ENCODE measurements at regions not wholly inside any gene's neighbourhood (a gene's known extent, or its start where the extent isn't known, plus 50 kb on each side); places are given as distances from the start of the nearest gene placed in this dataset.

DNA sequence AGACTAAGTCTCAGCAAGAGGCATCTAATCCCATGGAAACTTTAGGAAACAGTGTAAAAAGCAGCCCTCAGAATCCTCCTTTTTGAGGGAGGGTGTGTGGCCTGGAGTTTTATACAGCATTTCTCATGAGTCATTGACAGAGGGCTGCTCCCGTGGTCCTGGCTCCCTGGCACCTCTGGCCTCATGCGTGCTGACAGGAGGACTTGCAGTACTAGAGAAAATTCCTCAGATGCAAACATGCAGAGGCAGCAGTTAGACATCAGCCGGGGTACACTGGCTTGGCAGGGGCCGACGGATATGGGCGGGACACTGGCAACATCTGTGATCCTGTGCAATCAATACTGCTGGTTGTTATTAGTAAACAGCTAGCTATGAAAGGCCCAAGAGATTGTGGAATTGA, 925.1 kb upstream of the CELF2 start:
- no peak for DNase-seq (ENCODE audit: low read depth in 2 of 2)

DNA sequence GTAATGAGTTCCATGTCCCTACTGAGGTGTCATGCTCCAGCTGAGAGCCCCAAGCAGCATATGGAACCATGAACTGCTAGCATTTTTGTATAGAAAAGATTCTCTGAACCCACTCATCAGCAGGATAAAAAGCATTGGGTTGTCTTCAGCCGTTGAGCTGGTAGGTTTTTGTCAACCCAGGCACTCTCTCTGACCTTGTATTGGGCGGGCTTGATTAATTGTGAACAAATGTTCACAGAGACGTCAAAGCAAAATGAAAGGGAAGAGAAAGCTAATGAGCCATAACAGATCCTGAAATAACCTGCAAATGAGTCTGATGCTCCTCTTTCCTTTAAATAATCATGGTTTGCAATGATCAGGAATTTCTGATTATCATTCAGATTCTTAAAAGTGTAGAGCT, 924.7 kb upstream of the CELF2 start:
- DNase-seq (ENCODE audit: low read depth in 2 of 2), result no peak

DNA sequence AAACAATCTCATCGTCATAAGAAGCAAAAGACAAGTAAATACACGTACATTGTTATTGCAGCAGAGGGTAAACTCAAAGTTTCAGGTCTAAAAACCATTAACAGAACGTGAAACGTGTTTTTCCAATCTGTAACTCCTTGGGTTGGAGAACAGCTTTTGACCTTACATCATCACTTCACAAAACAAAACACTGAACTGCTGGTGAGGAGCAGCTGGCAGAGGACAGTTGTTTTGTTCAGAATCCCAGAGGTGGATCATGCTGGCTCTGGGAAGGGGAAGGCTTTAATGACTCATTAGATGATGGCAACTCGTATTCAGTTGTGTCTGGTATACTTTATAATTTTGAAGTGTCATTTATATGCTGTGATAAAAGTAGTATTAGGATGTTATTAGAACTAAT, 923.0 kb upstream of the CELF2 start:
- DNase-seq (ENCODE audit: low read depth in 2 of 2), result no peak

DNA sequence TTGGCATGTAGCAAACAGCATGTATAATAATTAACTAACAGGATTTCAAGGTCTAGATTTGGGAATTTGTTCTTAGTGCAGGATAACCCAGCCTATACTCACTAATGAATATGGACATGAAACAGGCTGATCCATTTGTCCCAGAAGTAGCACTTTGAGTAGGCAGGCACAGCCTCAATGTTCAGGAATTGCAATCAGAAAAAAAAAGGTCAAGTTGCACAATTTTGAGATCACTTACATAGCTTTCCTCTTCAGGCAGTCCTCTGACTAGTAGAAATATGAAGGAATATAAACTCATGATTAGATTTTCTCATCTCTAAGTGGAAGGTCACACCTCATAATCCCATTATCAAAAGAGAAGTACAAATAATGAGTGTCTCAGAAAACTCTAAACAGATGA, 921.4 kb upstream of the CELF2 start:
- DNase-seq (ENCODE audit: low read depth in 2 of 2), result no peak

DNA sequence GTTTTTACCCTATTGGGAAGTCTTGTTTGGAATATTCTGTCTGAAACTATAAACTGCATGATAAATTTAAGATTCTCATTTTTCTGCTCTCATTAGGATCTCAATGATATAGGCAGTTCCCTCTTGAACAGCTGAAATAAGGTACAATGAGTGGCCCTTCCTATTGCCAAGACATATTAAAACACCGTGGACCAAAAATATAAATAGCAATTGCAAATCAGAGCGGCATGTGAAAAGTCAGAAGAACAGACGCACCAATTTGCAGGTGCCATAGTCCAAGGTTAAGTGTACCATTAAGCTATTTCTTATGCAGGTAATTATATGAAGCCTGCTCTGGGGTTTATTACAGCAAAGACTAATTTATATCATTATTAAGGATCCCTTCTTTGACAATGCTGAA, 920.8 kb upstream of the CELF2 start:
- no peak for DNase-seq (ENCODE audit: low read depth in 2 of 2)

DNA sequence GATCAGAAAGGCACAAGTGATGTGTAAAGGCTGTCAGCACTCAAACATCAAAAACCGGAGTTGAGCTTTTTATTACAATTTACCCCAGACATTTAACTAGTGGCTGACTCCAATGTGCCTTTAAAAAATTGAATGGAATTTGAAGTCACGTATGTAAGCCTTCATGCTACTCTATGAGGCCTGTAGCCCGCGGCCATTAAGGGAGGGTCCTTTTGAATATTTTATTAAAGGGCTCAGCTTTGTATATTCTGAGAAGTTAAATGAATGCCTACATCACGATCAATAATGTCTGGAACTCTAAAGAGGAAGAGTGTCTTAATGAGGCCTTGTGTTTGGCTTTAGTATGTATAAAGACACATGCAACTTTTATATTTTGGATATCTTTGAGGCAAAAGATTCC, 916.6 kb upstream of the CELF2 start:
- DNase-seq (ENCODE audit: low read depth in 2 of 2), result no peak

DNA sequence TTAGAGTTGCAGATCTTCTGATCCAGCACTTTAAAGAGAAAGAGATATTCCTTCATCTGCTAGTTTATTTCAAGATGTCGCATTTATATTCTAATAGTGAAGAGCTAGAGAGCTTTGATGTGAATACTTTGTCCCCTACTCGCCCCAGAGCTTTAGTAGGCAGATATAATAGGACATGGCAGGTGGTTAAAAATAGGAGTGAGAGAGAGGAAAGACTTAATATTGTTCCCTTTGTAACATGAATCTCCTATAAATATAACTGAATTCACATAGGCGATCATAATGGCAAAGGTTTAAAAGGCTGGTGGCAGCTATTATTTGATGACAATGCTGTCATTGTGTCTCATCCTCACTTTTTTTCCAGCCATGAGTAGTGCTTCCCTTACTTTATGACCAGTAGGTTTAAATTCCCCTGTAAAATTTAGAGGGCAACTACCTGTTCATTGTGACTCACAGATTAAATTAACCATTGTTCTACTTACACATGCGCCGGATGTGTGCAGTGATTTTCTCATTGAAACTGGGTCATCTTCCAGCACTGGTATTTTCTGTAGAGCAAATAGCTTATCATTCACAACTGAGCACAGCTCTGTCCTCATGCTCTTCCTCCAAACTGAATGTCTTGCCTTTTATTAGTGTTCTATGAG, 906.7 kb upstream of the CELF2 start:
- no peak for DNase-seq (ENCODE audit: low read depth in 2 of 2)

DNA sequence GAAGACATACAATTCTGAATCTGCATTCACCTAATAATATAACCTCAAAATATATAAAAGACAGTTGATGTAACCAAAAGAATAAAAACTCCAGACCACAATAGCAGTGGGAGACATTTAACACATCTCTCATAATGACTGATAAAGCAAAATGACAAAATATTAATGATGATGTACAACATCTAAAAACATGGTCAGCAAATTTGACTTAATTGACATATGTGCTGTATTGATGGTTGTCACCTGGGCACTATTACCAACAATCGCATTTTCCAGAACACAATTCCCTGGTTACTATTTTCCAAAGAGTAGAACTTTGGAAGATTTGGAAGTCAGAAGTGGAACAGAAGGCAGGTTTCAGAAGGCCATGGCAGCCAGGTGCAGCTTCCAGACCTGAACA, 899.5 kb upstream of the CELF2 start:
- DNase-seq (ENCODE audit: low read depth in 2 of 2), result no peak

DNA sequence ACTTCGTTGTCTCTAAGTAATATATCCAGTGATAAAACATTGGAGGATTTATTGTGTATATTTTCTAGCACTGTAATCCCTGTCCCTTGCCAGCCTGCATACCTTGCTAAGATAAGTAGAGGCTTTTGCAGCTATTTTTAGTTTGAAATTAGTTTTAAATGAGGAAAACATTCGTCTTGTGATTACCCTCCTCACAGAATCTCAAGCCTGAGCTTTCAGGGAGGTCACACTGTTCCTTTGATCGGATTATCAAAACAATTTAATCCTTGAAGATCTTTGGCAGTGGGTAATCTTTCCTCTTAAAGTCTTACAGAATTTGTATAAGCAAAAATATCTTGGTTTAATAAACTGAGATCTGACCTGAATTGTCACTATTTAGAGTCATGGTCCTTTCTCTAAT, 897.0 kb upstream of the CELF2 start:
- DNase-seq (ENCODE audit: low read depth in 2 of 2), result no peak

DNA sequence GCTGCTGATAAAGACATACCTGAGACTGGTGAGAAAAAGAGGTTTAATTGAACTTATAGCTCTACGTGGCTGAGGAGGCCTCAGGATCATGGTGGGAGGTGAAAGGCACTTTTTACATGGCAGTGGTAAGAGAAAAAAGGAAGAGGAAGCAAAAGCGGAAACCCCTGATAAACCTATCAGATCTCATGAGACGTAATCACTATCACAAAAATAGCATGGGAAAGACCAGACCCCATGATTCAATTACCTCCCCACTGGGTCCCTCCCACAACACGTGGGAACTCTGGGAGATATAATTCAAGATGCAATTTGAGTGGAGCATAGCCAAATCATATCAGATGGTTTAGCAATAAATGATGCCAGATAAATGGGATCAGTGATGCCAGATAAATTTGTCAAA, 892.0 kb upstream of the CELF2 start:
- no peak for DNase-seq (ENCODE audit: low read depth in 2 of 2)

DNA sequence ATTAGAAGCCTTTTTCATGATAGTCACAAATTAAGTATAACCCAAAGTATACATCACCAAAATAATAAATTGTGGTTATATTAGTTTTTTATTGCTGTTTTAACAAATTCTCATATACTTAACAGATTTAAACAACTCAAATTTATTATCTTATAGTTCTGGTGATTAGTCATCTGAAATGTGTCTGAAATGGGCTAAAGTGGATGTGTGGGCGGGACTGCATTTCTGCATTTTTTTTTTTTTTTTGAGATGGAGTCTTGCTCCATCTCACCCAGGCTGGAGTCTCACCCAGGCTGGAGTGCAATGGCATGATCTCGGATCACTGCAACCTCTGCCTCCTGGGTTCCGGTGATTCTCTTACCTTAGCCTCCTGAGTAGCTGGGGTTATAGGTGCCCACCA, 891.5 kb upstream of the CELF2 start:
- no peak for DNase-seq (ENCODE audit: low read depth in 2 of 2)

DNA sequence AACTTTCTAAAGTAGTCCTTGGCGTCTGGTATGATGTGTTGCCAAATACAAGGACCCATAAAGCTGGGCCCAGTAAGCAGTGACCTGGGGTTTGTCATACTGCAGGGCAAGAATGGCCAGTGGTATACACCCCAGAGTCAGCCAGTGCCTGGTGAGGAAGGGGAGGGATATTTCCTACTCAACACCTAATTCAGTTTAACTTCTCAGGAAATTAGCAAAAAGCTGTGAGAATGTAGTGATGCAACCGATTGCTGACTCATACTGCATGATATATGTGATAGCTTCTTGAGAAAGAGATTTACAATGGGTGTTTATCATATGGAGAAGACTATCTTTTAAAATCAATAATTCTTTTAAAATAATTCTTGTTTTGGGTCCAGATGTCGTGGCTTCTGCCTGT, 889.3 kb upstream of the CELF2 start:
- no peak for DNase-seq (ENCODE audit: low read depth in 2 of 2)

DNA sequence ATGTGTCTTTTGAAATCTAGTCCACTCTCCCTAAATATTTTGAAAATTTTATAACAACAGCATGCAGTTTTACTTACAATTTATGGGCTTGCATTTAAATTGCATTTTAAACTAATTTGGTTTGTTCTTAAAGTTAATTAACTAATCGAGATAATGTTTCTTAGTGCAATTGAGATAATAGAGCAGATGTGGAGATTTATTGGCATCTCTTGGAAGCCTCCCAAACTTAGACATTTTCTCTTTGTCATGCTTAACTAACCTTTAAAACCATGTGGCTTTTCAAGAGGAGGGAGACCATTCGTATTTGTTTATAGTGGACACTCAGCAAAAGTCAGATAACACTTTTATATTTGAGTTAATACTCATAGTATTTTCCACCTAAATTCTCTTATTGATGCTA, 887.0 kb upstream of the CELF2 start:
- no peak for DNase-seq (ENCODE audit: low read depth in 2 of 2)

DNA sequence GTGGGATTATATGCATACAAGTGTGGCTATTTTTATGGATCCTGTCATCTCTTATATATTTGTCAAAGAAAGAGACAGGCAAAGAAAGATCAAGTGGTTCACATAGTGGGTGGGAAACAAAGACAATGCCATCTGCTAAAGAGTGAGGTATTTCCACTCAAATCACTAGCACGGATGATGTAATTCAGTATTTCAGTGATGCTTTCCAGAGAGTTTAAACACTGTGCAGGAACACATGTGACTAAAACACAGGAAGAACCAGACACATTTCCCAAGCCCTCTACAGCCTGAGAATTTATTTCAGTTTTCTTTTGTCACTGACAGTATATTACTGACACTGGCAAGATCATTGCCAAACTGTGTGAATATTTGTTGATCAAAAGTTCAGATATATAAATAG, 885.7 kb upstream of the CELF2 start:
- DNase-seq (ENCODE audit: low read depth in 2 of 2), result no peak

DNA sequence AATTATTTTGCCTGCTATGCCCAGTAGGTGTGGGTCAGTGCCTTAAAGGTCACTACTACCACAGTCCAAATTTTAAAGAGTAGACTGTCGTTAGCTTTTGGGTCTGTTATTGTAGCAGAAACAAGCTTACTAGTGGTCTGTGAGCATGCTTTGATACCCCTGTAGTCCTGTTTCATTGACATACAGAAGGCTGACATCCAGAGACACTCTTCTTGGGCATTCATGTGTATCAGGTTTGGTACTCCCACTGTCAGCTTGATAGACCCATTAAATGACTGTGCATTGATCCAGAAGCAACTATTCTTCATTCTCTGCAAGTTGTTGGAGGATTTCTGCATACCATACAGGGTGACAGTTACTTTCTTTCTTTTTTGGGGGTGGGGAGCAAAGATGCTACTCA, 884.4 kb upstream of the CELF2 start:
- DNase-seq (ENCODE audit: low read depth in 2 of 2), result no peak

DNA sequence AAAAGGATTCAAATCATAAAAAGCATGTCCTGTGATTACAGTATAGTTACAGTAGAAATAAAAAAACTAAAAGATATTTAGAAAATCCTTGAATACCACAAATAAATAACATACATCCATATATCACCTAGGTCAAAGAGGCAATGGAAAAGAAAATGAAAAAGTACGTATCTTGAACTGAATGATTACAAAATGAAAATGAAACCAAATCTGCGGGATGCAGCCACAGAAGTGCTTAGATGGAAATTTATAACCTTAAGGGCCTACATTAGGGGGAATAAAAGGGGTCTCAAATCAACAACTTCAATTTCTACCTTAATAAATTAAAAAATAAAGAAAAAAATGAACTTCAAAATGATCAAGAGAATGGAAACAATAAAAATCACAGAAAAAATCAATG, 879.0 kb upstream of the CELF2 start:
- no peak for DNase-seq (ENCODE audit: low read depth in 2 of 2)

DNA sequence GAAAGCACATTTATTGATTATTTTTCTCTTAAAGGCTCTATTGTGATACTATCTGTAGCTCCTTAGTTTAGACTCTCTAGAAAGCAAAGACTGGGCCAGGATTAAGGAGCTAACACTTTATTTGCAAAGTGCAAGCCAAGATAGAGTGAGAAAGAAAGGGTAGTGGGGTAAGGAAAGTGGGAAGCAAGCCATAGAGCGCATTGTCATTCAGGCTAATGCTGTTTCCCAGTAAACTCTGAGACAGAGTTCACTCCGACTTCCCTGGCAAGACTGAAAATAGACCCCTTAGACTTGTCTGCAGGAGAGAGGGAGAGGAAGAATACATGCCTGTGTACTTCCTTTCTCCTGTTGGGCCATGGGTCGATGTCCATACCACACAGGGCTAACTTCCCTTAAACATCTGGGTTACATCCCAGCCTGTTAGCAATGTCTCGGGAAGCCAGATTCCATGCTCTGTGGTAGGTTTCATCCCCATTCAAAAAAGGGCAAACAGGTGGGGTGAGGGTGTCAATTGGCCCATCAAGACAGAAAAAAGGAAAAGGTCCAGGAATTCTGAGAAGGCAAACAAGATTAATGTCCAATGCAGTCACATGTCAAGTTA, 875.8 kb upstream of the CELF2 start:
- no peak for DNase-seq (ENCODE audit: low read depth in 2 of 2)

DNA sequence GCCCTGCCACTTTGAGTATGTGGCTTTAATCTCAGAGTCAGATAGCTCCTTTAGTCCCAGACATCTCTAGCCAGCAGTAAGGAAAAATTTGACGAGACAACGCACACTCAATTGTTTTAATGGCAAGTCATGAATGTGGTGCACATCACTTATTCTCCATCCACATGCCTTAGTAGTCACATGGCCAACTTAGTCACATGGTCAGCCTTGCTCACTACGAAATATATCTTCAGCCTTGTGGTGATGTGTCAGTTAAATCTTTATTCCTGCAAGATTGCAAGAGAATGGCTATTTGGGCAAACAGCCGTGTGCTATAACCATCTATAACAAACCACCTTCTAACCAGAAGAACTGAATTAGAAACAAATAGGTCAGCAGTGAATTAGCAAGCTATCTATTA, 871.1 kb upstream of the CELF2 start:
- DNase-seq (ENCODE audit: low read depth in 2 of 2), result no peak

DNA sequence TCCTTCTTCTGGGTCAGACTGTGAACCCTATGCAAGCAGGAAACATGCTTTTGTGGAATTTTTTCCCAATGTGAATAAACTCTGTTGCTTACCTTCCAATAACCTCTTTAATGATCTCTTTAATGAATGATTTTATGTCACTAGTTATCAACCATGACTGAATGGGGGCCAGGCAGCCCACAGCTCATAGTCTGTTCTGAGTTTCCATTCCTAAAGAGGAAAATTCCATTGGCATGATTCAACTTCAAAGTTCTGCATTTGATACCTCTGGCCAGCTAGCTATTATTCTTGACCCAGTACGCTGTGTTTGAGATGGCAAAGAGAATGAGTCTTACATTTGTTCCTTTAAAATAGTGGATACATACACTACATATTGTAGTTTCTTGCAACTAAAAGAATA, 867.8 kb upstream of the CELF2 start:
- no peak for DNase-seq (ENCODE audit: low read depth in 2 of 2)

DNA sequence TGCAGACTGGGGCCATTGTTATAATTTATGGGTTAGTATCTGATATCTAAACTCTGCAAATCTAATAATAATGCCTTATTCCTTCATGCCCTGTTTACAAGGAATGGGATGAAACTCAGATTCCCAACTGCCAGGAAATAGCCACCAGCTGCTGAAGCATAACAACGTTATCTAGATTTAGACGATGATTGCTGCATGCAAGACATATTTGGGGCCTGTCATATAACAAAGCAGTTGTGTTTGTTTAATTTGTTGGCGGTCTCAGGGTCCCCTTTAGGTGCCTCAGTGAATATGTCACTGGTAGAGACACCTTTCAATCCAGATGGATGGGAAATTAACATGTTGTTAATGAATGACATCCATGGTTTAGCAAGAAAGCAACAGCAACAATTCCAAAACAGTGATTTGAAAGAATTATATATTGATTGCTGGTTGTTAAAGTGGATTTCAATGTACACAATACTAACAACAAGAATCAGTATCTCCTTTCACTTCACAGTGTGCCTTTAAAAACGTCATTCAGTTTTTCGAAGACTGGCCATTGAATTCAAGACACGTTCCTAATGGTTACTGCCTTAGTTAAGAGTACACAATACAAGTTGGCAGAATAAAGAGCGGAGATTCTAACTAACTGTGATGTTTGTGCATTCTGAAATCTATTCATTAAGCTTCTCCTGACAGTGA, 860.6 kb upstream of the CELF2 start:
- no peak for DNase-seq (ENCODE audit: low read depth in 2 of 2)

DNA sequence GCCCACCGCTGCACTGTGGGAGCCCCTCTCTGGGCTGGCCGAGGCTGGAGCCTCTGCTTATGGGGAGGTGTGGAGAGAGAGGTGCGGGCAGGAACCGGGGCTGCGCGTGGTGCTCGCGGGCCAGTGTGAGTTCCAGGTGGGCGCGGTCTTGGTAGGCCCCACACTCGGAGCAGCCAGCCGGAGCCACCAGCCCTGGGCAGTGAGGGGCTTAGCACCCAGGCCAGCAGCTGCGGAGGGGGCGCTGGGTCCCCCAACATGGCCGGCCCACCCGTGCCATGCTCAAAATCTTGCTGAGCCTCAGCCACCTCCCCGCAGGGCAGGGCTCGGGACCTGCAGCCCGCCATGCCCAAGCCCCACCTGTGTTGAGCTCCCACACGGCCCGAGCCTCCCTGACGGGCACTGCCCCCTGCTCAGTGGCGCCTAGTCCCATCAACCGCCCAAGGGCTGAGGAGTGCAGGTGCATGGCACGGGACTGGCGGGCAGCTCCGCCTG, 856.8 kb upstream of the CELF2 start:
- DNase-seq (ENCODE audit: low read depth in 2 of 2), result no peak

DNA sequence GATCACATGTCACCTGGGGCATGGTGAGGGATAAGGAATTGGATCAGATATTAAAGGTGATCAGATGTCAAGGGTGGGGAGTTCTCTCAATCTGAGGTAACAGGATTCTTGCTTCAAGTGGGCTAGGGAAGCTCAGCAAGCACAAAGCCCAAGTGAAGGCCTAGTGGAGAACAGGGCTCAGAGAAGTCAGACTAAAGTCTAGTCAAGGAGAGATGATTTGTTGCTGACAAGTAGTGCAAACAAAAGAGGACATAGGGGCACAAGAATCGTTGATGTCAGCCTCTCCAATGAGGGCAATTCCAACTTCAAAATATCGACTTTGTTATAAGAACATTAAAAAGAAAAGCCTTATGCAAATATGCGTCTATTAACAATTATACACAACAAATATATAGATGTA, 852.8 kb upstream of the CELF2 start:
- DNase-seq (ENCODE audit: low read depth in 2 of 2), result no peak

DNA sequence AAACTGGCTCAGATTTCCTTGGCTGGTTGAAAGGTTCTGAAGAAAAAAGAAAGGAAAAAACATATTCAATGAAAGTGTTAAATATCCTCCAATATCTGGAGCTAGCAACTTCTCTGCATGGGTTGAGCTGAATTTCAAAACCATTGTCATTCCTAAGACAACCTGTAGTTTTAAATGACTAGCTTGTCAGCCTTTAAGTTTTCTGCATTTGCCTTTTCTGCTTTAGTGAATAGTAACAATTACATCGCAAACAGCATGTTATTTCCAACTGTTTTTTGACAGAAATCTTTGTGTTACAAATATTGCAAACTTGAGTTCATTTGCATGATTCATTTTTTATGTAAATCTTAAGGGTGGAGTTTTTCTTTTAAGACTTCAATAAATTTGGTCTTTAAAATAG, 852.3 kb upstream of the CELF2 start:
- DNase-seq (ENCODE audit: low read depth in 2 of 2), result no peak

DNA sequence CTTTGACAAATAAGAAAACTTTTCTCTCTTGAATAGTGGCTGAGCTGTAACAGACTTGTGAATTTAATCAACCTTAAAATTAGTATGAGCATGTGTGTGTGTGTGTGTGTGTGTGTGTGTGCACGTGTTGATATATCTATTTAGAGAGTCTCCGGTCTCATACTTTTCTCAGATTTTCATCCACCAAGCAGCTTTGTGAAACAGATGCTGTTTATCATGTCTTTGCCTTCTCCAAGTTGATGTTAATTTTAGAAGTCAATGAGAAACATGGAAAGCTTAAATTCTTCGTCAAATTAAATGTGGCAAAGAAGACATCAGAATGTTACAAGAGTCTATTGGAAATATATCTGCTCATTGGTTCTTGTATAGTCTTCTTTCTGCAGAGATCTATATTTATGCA, 839.2 kb upstream of the CELF2 start:
- DNase-seq (ENCODE audit: low read depth in 2 of 2), result no peak
